Keratinocyte (primary cell): ENCODE measurements at regions not wholly inside any gene's neighbourhood (a gene's known extent, or its start where the extent isn't known, plus 50 kb on each side); places are given as distances from the start of the nearest gene placed in this dataset.
"Not testable (repeated sequence)": the region's sequence is repeated elsewhere in the genome, so short reads cannot be mapped to it uniquely, and the experiment has no call there.

Experiments used
- CTCF ChIP-seq, 3 experiments: IDR thresholded peaks in 1 of 3; conservative IDR thresholded peaks in 1 of 3; optimal IDR thresholded peaks in 1 of 3; 2 replicates in 2 of 3; 3 replicates in 1 of 3; pipeline versions ENCODE3 to v1.5.1; 2011; ENCODE audit warnings: low read length in 3 of 3, mild to moderate bottlenecking in 3 of 3, moderate library complexity in 2 of 3, control low read depth in 1 of 3, inconsistent platforms in 1 of 3; ENCODE audit not compliant: insufficient read depth in 2 of 3; ENCODE audit errors: extremely low read depth in 1 of 3
- EZH2 ChIP-seq: IDR thresholded peaks from one replicate; pipeline ENCODE4 v1.6.1; 2012; ENCODE audit warnings: inconsistent platforms, mild to moderate bottlenecking, low read length, moderate library complexity

GRCh38 chr4:24204708-24205107 lies 314.9 kb upstream of the PPARGC1A start:
- not testable (repeated sequence) for TF ChIP-seq CTCF (optimal IDR thresholded peaks at IDR 0.05 in 1 of 3, IDR thresholded peaks at IDR 0.05 in 1 of 3, conservative IDR thresholded peaks at IDR 0.05 in 1 of 3; ENCODE audit: extremely low read depth in 1 of 3, insufficient read depth in 2 of 3, low read length in 3 of 3); EZH2
